ENCODE measurements at regions not wholly inside any gene's neighbourhood (a gene's known extent, or its start where the extent isn't known, plus 50 kb on each side); places are given as distances from the start of the nearest gene placed in this dataset.
"Not testable (repeated sequence)": the region's sequence is repeated elsewhere in the genome, so short reads cannot be mapped to it uniquely, and the experiment has no call there.

DNA sequence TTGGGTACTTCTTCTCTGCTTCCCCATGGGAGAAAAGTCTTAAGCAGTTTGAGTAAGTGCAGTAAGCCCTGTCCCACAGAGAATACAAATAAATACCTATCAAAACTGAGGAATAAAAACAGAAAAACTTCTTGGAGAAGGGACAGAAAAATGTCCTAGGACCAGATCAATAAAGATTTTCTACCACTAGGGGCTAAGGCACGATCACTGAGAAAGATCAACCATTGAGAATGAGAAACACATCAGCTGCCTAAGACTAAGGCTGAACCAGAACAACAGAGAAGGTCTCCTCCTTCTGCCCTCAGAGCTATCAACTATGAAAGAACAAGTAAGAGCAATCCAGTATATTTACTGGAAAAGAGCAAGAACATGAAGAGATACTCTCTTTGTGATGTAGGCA is 763.6 kb upstream of the LRRTM1 start:
- peak; percentile 11 for DNase-seq (ENCODE audit: low spot score)

DNA sequence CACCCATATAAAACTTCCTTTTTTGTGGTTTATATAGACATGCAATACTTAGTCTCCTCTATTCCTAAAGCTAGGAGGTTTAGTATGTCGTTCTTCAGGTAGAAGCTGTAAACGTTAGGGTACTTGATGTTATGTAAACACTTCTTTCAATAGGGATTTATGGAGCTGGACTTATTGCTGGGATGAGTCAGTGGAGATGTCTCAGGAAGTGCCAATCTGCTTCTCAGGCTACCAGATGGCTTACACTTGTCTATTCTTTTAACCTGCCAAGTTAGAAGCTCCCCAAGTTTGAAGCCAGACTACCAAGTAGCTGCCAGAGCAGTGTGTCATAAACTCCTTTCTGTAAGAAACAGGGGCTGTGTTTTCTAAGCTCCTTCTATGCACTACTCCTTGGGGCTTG is 756.5 kb upstream of the LRRTM1 start:
- DNase-seq (ENCODE audit: low spot score), result no peak

DNA sequence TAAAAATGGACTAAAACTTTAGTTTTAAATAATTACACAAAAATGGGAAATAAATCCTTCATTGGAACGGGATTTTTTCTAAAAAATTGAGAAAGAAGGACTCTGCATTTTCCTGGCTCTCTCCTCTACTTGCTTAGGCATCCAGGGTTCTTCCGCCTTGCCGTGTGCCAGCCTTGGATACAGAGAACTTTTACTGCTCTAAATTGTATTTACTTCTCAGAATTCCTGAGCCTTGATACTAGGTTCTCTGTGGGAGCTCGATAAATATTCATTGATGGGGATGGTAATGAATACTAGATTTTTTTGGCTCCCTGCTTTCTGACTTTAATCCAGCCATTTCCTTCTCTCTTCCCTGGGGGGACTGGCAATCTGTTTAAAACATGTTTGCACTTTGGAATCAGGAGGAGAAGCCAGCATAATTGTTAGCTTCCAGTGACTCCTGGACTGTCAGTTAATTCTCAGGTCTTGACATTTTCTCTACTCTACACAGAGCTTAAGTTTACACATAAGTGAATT is 746.1 kb upstream of the LRRTM1 start:
- DNase-seq (ENCODE audit: low spot score), result no peak

DNA sequence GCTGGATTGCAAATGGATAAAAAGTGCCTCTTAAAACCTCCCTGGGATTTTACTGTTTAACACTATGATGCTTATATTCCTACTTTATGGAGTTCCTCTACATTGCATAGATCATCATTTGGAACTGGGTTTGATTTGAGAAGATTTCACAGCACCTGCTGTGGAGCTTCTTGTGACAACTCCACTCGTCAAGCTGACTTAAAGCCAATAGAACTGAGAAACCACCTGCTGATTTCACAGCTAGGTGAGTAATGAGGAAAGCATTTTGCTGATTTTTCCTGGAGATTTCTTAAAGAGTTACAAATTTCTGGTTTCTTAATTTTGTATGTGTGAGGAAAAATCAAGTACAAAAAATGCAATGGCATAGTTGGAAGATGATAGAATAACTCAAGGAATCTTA is 739.1 kb upstream of the LRRTM1 start:
- no peak for DNase-seq (ENCODE audit: low spot score)

DNA sequence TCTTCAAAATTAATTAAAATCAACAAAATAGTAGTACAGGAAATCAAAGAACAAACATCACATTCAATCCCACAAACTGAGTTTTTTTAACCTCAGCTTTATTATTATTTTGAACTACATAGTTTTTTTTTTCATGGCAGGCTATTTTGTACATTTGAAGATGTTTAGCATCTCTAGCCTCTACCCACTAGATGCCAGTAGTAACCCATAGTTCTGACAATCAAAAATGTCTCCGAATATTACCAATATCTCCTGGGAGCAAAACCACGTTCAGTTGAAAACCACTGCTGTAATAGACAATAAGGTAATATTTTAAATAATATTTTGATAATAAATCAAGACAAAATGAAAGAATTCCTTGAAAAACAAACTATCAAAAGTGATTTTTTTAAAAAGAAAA is 702.6 kb upstream of the LRRTM1 start:
- no peak for DNase-seq (ENCODE audit: low spot score)

DNA sequence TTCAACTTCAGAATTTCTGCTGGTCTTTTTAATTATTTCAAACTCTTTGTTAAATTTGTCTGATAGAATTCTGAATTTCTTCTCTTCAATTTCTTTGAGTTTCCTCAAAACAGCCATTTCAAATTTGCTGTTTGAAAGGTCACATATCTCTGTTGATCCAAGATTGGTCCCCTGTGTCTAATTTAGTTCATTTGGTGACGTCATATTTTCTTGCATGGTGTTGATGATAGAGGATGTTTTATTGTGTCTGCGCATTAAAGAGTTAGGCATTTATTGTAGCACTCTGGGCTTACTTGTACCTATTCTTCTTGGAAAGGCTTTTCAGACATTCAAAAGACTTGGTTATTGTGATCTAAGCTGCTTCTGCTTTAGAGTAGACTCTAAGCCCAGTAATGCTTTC is 698.4 kb upstream of the LRRTM1 start:
- DNase-seq (ENCODE audit: low spot score), result no peak

DNA sequence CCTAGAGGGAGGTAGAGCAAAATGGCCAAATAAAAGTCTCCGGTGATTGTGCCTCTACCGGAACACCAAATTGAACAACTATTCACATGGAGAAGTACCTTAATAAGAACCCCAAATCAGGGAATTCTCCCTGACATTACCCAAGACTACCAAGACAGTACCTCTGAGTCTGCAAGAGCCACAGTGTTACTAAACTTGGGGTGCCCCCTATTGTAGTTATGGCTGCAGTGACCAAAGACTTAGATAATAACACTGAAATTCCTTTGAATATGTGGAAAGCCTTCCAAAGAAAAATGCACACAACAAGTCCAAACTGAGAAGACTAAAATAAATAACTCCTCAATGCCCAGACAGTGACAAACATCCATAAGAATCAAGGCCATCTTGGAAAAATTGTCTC is 682.9 kb upstream of the LRRTM1 start:
- no peak for DNase-seq (ENCODE audit: low spot score)

DNA sequence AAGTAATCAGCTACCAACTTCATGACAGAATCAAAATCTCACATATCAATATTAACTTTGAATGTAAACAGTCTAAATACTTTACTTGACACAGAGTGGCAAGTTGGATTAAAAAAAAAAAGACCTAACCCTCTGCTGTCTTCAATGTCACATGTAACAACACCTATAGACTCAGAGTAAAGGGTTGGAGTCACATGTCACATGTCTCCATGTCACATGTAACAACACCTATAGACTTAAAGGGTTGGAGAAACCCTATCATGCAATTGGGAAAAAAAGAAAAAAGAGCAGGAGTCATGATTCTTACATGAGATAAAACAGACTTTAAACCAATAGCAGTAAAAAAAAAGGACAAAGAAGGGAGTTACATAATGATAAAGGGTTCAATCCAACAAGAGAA is 665.3 kb upstream of the LRRTM1 start:
- no peak for DNase-seq (ENCODE audit: low spot score)

DNA sequence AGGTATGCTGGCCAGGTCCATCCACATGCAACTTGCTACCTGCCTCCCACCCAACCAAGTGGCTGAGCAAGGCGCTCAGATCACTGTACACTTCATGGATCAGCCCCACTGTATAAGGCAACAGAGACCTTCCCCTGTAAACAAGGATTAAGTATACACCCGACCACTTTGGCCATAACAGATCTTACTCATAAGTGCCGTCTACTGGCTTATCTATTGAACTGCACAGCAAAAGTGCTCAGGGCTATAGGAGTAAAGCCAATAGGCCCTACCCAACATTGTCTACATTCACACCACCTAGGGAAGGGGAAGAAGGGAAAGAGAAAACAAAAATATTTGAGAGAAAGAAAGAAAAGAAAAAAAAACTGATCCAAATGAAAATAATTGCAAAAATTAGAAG is 663.9 kb upstream of the LRRTM1 start:
- DNase-seq (ENCODE audit: low spot score), result peak; percentile 26

DNA sequence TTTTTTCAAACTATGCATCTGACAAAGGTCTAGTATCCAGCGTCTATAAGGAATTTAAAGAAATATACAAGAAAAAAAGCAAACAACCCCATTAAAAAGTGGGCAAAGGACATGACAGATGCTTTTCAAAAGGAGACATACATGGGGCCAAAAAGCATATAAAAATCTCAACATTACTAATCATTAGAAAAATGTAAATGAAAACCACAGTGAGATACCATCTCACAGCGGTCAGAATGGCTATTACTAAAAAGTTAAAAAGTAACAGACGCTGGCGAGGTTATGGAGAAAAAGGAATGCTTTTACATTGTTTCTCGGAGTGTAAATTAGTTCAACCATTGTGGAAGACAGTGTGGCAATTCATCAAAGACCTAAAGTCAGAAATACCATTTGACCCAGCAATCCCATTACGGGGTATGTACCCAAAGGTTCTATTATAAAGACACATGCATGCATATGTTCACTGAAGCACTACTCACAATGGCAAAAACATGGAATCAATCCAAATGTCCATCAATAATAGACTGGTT is 643.1 kb upstream of the LRRTM1 start:
- no peak for DNase-seq (ENCODE audit: low spot score)

DNA sequence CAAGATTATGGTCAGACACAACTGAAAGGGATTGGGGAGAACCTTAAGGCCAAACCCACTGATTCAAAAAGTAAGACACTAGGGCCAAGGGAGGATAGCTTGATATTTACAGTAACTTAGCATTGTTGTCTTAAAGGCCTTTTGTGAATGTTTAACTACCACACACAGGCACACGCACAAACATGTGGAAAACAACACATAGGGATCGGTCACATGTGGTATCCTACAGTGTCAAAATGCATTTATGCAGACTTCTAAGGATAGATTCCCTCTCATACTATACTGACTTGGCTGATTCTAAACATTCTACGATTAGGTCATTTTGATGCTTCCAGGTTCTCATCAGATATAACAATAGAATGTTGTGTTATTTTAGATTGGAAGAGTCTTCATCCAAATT is 638.9 kb upstream of the LRRTM1 start:
- DNase-seq (ENCODE audit: low spot score), result no peak

DNA sequence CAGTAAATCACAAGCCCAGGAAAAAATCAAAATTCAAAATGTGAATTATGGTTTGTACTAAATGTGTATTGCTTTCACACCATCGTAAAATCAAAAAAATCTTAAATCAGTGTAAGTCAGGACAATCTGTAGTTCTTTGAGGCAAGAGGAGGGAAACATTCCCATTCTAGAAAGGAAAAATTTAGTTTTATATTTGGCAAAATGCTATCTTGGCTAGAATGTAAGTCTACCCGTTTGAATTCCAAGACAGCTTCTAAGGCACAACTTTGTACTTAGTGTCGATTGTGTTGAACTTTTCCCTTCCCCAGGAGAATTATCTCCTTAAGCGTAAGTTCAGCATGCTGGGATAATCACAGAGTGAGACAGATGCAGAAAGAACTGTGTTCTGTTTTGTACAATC is 638.2 kb upstream of the LRRTM1 start:
- no peak for DNase-seq (ENCODE audit: low spot score)

DNA sequence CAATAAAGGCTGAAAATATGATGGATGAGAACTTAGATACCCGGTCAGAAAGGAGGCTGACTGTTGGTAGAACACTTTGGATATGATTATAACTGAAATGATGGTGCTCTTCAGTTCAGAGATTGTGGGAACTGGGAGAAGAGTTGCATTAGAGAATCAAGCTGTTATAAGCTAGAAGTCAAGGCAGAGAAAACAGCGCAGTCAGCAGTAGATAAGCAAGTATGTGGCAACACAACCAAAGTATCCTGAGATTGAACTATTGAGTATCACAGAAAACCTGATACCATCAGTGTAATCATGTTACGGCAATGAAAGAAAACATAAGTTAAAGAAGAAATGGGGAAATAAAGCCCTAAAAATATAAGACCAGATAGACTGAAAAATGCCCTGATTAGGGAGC is 633.9 kb upstream of the LRRTM1 start:
- no peak for DNase-seq (ENCODE audit: low spot score)

DNA sequence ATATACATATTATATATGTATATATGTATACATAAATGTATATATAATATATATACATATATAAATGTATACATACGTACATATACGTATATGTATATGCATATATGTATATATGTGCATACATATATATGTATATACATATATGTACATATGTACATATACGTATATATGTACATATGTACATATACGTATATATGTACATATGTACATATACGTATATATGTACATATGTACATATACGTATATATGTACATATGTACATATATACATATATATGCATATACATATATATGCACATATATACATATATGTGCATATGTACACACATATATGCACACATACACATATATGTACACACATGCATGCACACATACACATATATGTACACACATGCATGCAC is 627.3 kb upstream of the LRRTM1 start:
- DNase-seq (ENCODE audit: low spot score), result not testable (repeated sequence)

DNA sequence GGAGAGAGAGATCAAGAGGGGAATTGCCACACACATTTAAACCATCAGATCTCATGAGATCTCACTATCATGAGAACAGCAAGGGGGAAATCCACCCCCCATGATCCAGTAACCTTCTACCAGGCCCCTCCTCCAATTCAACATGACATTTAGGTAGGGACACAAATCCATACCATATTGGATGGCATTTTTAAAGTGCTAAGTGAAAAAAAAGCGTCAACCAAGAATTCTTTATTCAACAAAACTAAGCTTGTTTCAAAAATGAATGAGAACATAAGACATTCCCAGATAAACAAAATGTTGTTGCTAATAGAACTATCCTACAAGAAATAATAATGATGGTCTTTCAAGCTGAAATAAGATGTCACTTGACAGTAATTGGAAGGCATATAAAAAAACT is 626.2 kb upstream of the LRRTM1 start:
- DNase-seq (ENCODE audit: low spot score), result no peak

DNA sequence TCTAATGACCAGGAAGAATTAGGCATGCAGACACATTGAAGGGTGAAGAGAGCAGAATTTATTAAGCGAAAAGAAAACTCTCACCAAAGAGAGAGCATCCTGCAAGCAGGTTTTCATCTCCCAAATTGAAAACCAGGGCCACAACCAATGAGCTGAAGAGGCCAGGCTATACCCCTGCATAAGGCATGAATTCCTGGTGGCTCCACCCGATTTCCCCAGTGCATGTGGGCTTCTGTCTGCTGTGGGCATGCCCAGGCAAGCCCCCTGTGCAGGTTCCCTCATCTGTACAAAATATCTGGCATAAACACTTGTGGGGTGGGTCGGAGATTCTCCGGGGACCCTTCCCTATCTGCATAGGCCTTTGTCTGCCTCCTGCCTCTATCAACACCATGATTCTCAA is 621.6 kb upstream of the LRRTM1 start:
- DNase-seq (ENCODE audit: low spot score), result no peak

DNA sequence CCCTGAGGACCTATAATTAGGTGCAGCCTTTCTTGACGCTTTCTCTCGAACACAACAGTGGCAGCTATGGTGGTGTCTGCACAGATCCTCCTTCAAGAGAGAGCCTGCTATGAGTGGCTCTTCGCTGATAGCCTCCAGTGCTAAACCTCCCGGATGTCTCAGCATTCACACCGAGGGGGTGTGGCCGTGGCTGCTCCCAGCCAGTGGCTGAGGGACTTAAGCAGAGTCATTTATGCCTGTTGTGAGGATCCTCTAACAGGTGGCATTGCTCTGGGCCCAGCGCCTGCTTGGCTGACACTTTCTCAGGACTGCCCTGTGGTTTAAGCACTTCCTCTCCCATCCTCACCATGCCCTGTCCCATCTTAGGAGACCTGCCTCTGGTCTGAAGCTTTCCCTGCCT is 592.0 kb upstream of the LRRTM1 start:
- DNase-seq (ENCODE audit: low spot score), result no peak

DNA sequence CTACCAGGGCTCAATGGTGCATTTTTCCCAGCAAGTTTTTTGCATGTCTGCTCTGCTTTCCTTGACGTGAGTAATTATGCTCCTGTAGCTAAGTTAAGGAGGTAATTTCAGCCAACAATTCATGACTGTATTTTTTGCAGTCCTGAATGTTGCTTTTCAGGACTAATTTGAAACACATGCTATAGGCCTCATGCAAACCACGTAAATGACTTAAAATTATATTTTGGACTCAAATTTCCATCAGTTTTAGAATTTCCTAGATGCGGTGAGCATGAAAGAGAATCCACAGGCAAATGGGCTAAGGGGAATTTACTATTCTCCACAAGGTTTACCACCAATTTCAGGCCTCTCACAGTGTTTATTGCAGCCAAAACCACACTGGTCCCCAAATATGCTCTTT is 589.9 kb upstream of the LRRTM1 start:
- no peak for DNase-seq (ENCODE audit: low spot score)

DNA sequence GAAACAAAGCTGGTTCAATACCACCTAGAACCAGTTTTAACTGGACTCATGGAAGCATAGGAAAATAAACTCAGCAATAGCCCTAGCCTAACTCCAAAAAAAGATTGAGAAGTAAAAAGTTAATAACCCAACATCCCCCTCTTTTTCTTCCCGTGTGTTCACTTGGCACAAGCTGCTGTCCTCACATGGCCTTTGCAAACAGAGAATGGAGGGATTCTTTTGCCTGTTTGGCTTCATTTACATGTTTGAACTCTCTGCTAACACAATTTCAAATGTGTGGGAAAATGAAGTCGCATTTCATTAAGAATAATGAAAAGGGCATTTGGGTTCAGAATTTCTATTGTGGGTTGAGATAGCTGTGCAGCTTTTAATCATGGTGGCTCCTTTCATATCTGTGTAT is 589.2 kb upstream of the LRRTM1 start:
- DNase-seq (ENCODE audit: low spot score), result no peak

DNA sequence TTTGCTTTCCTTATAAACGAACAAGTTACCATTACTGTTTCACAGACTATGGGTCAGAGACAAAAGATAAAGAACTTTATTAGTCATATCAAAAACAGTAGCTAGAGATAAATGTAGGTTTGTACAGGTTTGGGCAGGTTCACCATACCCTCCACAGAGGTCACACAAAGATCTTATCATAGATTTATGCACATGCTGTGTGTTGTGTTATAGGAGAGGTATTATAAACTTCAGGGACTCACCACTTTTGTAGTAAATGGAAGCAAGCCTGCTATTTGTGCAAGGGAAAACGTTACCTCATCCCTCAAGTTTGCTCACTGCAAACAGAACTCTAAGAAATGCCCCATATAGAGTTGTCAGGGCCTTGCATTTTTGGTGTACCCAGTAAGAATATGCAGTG is 584.5 kb upstream of the LRRTM1 start:
- DNase-seq (ENCODE audit: low spot score), result no peak

DNA sequence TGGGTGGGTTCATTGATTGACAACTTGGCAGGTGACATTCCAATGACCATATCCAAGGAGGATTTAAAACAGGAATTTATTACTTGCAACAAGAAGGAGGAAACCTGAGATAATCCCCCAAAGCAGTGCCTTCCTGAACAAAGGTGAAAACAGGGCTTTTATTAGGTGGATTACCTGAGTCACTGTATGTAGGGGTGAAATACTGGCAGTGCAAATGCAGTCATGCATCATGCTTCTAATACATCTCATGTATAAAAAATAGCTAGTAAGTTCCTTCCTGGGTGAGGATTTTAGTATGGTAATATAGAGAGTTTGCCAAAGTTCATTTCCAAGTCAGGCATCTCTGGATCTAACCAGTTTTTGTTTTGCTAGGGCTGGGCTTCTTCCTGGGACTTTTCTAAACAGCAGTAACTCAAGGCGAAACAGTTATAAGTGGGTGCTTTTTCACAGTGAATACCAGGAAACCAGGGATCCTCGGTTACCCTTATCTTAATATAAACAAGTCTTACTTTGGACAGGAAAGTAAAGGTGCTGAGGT is 583.4 kb upstream of the LRRTM1 start:
- no peak for DNase-seq (ENCODE audit: low spot score)

DNA sequence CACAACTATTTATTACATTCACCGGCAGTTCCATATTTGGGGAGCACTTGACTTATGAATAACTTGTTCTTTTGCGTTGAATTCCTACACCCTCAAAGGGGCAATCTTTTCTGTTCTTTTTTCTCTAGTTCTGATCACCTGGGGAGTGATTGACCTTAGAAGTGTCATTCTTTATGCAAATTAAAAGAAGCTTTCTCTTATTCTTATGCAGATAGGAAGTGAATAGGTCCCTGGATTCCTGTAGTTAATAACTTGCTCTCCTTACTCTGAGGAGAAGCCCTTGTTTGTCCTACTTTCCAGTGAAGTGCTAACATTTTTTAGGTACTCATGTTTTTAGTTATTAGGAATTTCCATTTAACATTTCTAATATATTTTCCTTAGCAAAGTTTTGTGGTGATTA is 569.8 kb upstream of the LRRTM1 start:
- peak; percentile 21 for DNase-seq (ENCODE audit: low spot score)

DNA sequence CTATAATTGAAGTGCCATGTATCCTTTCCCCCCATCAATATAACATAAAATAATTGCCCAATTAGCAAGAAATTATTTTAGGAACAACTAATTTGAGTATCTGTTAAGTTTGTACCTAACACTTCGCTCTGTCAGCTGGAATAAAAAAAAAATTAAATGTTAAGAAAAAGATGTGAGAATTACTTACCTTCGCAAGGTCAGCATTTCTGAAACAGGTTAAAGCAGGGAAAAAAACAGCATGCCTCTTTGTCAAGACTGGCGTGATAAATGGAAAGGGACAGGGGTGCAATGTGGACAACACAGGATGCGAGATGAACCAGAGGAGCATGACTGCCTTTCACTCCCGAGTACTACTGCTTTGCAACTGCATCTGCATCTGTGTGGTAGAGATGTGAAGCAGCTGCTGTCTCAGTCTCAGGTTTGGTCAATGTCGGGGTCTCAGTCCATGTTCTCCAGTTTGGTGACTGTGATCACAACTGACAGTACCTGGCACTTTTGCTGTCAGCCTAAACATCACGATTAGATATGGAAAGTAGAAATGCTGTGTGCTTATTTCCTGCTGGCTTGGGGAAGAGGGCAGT is 565.4 kb upstream of the LRRTM1 start:
- DNase-seq (ENCODE audit: low spot score), result no peak

DNA sequence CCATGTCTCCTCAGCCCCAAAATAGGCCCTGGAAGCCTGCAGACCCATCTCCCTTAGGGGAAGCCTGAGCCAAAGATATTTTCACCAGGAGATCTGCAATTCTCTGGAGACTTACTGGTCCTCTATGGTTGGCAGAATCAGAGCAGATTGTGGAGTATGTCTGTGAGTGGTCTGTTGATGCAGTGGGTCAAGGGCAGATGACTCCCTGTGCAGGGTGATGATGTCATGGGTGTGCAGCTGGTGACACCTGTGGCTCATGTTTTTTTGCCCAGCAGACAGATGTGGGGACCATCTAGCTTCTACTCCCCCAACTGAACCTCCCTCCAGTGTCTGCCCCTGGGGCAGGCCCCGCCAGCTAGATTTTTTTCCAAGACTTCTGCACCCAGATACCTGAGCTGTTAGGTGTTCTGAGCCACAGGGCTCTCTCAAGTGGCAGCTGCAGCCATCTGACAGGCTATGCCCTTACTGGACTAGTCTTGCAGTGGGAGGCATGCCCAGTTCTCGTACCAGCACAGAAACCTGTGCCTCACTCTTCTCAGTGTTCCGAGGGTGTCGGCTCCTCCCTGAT is 558.7 kb upstream of the LRRTM1 start:
- DNase-seq (ENCODE audit: low spot score), result no peak
